ACC112 (cell line): ENCODE measurements at regions not wholly inside any gene's neighbourhood (a gene's known extent, or its start where the extent isn't known, plus 50 kb on each side); places are given as distances from the start of the nearest gene placed in this dataset.

Source experiments
- H2AFZ ChIP-seq: fragments of 200-600 bp; sonication (generic); one replicate; pipeline ENCODE4 v1.6.0; 2017; ENCODE audit warnings: antibody characterized with exemption, low read length; ENCODE audit not compliant: unreplicated experiment
- H3K27ac ChIP-seq: fragments of 200-600 bp; sonication (generic); 2 replicates; pipeline ENCODE4 v1.5.1; 2014; ENCODE audit warnings: low read depth, mild to moderate bottlenecking, antibody characterized with exemption, low read length, moderate library complexity
- H3K27me3 ChIP-seq: fragments of 200-600 bp; sonication (generic); 2 replicates; pipeline ENCODE4 v1.6.1; 2014; ENCODE audit warnings: mild to moderate bottlenecking, antibody characterized with exemption, low read length, moderate library complexity, mixed read lengths; ENCODE audit not compliant: insufficient read depth
- H3K36me3 ChIP-seq: fragments of 200-600 bp; sonication (generic); 2 replicates; pipeline ENCODE4 v1.6.1; 2016; ENCODE audit warnings: mild to moderate bottlenecking, antibody characterized with exemption, low read length, moderate library complexity, mixed read lengths; ENCODE audit not compliant: insufficient read depth
- H3K4me1 ChIP-seq: fragments of 200-600 bp; sonication (generic); one replicate; pipeline ENCODE4 v1.6.1; 2016; ENCODE audit warnings: low read length, mixed read lengths; ENCODE audit not compliant: insufficient read depth, unreplicated experiment, control insufficient read depth
- H3K4me3 ChIP-seq: fragments of 200-600 bp; sonication (generic); 2 replicates; pipeline ENCODE4 v1.5.1; 2014; ENCODE audit warnings: mild to moderate bottlenecking, low read depth, low read length
- H3K79me2 ChIP-seq: fragments of 200-600 bp; sonication (generic); one replicate; pipeline ENCODE4 v1.6.0; 2016; ENCODE audit warnings: low read length; ENCODE audit not compliant: control insufficient read depth, unreplicated experiment, insufficient read depth

DNA sequence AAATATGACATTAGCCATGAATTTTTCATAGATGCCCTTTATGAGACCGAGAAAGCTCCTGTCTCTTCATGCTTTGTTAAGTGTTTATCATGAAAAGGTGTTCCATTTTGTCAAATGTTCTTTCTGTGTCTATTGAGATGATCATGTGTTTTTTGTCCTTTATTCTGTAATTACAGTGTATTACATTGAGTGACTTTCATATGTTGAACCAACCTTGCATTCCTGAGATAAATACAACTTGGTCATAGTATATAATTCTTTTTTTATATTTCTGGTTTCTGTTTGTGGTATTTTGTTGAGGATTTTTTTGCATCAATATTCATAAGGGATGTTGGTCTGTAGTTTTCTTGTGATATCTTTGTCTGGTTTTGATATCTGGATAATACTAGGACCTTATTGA lies 52.9 kb upstream of the HPCAL1 start:
- no peak overlapping the region for H3K4me3 ChIP-seq
- no peak overlapping the region for H3K27ac ChIP-seq
- peaks cover 14% of the 10 kb centered on the region; the same call in 1 of the 2 replicates for H3K27me3 ChIP-seq

DNA sequence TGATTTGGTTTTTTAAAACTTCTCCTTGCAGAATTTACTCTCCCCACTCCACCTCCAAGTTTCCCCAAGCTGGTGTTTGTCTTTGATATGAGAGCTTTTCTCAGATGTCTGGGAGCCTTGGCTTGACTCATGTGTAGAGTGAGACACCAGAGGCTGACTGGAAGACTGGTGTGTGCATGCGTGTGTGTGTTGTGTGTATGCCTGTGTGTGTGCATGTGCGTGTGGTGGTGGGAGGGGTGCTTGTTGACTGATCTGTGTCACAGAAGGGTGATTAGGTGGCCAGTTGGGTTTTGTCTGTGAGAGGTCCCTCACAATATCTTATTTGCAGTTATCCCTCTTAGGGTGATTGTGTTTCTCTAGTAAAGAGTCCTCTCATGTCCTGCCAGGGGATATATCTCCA lies 50.5 kb upstream of the HPCAL1 start:
- peaks cover 13% of the 10 kb centered on the region; the same call in 1 of the 2 replicates for H3K27me3 ChIP-seq
- H3K27ac ChIP-seq: no peak overlapping the region
- peaks cover 4% of the 10 kb centered on the region for H3K36me3 ChIP-seq
- H3K4me1 ChIP-seq: no peaks in the 10 kb centered on the region
- H3K4me3 ChIP-seq: no peak overlapping the region
- no peaks in the 10 kb centered on the region for H3K79me2 ChIP-seq
- no peak overlapping the region for H2AFZ ChIP-seq

More for the DNA sequence above, 52.9 kb upstream of the HPCAL1 start:
- H3K4me1 ChIP-seq: no peaks in the 10 kb centered on the region
- peaks cover 4% of the 10 kb centered on the region for H3K36me3 ChIP-seq
- no peak overlapping the region for H2AFZ ChIP-seq
- no peaks in the 10 kb centered on the region for H3K79me2 ChIP-seq

DNA sequence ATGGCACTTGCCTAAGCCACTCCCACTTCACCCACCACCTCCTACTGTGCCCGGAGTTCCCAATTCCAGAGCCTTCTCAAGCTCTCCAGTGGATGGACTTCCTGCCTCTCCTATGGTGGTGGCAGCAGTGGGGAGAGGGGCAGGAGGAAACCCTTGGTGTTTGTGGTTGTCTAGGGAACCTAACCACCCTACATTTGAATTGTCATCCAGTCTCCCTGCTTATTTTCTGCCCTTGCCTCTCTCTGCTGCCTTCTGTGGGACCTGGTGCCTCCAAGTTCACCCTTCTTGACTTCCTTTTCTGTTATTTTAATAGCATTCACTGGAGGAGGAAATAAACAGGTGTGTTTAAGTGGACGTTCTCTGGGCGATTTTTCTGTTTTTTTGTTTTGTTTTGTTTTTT lies 50.0 kb upstream of the HPCAL1 start:
- H3K27me3 ChIP-seq: peaks cover 13% of the 10 kb centered on the region; the same call in 1 of the 2 replicates
- H3K36me3 ChIP-seq: peaks cover 4% of the 10 kb centered on the region
- H3K4me3 ChIP-seq: no peak overlapping the region
- no peaks in the 10 kb centered on the region for H3K4me1 ChIP-seq
- H3K27ac ChIP-seq: no peak overlapping the region
- no peak overlapping the region for H2AFZ ChIP-seq
- H3K79me2 ChIP-seq: no peaks in the 10 kb centered on the region
